ENCODE measurements at regions not wholly inside any gene's neighbourhood (a gene's known extent, or its start where the extent isn't known, plus 50 kb on each side); places are given as distances from the start of the nearest gene placed in this dataset.
A peak's percentile ranks its signal among the peaks of the same experiment; 100 is the strongest.
"Not testable (repeated sequence)": the region's sequence is repeated elsewhere in the genome, so short reads cannot be mapped to it uniquely, and the experiment has no call there.

DNA sequence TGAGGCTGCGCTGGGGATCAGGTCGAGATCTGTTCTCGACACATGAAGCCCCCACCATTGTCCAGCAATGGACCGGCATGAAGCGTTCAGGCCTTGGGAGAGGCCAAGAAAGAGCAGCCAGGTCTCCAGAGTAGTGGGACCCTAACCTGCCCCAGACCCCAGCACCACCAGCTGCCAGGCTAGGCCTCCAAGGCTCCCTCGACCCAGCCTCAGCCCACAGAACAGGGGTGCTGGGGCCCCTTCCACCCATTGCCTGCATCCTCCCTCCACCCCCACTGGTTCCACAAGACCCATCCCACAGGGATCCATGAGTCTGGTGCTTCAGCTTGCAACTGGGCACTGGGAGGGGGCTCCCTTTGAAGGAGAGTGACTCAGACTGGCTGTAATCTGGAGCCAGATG, 120.3 kb downstream of the TUBA3C start:
- no peak for DNase-seq

GRCh38 chr13:19060311-19061002, 121.2 kb downstream of the TUBA3C start:
- DNase-seq, result no peak

- no peak for DNase-seq
These were observed 122.4 kb downstream of the TUBA3C start for GRCh38 chr13:19059016-19059780.

DNA sequence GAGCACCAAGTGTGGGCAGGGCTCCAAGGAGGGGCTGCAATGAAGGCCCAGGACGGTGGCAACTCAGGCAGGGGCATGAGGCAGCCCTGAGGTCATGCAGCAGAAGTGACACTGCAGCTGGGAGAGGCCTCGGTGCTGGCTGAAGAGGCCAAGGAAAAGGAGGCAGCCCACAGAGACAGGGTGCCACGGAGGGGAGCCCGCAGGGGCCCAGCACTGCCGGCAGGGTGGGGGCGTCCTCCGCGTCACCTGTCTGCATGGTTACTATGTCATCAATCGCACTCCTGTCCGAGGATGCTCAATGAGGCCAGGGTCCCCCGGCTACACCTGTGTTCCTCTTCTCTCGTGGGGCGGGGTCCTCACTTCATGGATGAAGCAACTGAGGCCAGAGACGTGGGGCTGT, 123.1 kb downstream of the TUBA3C start:
- no peak for DNase-seq

DNA sequence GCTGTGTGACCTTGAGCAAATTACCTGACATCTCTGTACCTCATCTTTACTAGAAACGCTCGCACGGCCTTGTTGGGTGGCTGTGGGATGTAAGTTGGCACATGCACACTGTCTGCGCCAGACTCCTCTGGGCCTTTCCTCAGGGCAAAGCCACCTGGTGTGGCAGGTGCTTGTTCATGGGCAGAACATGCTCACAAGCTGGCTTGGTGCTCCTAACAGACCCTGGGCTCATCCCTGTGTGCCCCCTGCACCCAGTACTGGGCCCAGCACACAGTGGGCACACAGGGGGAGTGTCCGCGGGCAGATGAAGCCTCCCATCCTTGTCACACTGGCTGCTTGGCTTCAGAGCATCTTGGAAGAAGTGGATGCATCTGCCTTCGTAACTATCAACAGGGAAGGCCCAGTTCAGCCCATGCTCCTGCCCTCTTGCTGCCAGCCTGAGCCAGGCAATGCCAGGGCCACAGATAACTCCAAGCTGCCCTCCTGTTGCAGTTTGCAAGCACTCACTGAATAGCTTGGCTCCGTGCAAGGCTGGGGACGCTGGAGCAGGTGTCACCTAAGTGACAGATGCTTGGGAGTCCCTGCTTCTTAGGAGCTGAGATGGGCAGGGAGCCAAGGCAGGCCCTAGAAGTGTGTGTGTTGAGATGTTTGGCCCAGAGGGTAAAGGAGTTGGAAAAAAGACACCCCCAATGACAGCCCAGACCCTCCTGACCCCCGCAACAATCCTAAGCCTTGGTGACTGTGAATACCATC, 123.9 kb downstream of the TUBA3C start:
- DNase-seq, result no peak

DNA sequence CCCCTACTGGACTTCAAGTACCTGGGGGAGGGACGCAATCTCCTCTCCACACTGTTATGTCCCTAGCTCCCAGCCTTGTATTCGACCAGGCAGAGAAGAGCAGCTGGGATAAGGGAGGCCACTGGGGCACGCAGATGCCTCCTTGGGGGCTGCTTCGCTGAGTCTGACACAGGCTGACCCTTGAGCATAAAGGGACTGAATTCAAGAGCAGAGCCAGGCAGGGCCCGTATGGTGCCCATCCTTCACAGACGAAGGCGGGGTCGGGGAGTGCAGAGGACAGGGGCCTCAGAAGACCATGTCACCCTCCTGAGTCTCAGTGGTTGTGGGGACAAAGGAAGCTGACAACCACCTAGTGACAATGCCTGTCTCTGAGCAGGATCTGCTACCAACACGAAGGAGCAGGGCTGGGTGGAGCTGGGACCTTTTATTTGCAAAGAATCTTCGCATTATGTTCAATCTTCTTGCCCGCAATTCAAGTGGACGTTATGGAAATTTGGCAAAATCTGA, 124.6 kb downstream of the TUBA3C start:
- DNase-seq, result no peak

- no peak for DNase-seq
These were observed 125.2 kb downstream of the TUBA3C start for GRCh38 chr13:19056355-19056880.

DNA sequence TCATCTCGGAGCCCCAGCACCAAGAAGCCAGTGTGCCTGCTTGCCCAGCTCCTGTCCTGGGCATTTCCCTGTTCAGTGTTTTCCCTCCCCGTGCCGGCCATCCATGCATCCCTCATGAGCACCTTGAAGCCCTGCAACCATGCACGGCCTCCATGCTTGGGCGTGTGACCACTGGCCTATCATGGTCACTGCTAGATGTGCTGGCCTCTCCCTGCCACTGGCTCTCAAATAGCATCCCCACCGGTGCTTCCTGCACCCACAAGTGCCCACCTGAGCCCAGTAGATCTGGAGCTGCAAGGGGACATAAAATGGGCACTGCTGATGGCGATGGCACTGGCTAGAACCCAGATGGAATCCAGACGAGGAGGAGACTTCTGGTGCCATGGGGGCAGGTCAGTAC, 126.0 kb downstream of the TUBA3C start:
- no peak for DNase-seq

- no peak for DNase-seq
These were observed 128.1 kb downstream of the TUBA3C start for GRCh38 chr13:19053561-19053960.

- no peak for DNase-seq
These were observed 128.7 kb downstream of the TUBA3C start for GRCh38 chr13:19052931-19053330.

GRCh38 chr13:19052180-19052579, 129.4 kb downstream of the TUBA3C start:
- no peak for DNase-seq

DNA sequence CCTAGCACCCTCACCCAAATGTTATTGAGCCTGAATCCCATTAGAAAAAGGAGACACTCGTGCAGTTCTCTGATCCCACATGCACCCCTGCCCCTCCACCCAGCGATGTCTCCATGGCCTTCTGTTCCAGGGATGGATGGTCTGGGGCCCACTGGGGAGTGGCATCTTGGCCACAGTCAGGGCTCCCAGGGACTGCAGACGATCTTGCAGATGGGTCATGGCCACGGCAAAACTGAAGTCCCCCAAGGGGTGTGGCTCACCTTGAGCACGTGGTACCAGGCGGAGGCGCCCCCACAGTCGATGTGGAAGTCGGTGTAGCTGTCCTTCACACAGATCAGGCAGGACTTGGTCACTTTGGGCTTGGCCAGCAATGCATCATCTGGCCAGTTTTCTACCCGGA, 130.7 kb downstream of the TUBA3C start:
- no peak for DNase-seq

DNA sequence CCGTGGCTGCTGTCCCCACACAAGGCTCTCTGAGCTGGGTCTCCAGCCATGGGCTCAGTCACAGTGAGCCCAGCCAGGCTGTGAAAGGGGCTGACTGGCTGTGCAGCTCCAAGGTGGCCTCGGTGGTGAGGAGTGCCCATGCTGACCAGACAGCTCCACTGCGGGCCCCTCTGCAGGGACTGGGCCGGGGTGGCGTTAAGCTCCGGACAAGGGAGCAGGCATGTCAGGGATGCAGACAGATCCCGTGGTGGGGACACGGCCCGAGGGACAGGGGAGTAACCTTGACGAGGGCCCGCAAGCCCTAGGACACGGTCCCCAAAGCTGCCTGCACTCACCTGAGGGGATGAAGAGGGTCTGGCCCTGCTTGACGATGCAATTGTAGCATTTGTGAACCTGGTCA, 132.0 kb downstream of the TUBA3C start:
- DNase-seq, result not testable (repeated sequence)

DNA sequence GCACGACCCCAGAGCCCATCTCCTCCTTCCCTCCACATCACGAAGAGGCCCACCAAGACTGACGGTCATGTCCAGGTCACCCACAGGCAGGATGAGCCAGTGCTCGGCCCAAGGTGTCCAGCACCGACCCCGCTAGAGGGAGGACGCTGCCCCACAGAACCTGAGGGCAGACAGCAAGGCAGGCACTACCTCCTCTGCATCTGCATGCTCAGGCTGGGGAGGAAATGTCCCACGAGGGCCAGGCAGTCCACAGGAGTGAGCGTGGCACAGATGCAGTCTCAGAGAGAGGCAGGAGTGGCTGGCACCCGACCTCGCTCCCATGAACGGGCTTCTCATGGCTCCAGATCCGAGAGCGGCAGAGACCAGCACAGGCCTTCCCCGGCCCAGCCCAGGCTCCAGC, 133.2 kb downstream of the TUBA3C start:
- no peak for DNase-seq

DNA sequence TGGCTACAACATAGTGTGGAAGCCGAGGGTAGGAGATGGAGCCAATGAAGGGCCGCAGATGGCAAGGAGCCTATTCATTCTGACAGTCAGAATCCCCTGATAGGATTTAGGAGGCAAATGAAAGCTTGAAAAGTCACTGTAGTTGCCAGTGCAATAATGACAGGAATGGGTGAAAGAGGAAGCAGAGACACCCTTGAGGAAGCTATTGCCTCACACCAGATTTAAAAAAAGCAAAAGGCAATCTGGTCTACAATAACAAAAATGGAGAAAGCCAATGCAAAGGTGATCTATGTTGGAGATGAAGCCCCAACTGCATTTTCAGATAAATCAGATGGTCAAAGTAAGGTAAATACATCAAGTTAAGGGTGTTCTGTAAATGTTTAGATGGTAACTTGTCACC, 158.5 kb downstream of the TUBA3C start:
- DNase-seq, result no peak

DNA sequence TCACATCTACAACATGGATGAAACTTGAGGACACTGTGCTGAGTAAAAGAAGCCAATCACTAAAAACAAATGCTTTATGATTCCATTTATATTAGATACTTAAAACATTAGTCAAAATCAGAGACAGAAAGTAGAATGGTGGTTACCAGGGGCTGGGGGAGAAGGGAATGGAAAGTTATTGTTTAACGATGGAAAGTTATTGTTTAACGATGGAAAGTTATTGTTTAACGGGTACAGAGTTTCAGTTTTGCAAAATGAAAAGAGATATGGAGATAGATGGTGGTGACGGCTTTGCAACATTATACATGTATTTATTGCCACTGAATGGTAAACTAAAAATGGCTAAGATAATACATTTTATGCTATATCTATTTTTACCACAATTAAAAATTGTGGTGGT, 160.6 kb downstream of the TUBA3C start:
- no peak for DNase-seq

- peak; percentile 8 for DNase-seq
These were observed 183.2 kb downstream of the TUBA3C start for GRCh38 chr13:18998389-18998788.

DNA sequence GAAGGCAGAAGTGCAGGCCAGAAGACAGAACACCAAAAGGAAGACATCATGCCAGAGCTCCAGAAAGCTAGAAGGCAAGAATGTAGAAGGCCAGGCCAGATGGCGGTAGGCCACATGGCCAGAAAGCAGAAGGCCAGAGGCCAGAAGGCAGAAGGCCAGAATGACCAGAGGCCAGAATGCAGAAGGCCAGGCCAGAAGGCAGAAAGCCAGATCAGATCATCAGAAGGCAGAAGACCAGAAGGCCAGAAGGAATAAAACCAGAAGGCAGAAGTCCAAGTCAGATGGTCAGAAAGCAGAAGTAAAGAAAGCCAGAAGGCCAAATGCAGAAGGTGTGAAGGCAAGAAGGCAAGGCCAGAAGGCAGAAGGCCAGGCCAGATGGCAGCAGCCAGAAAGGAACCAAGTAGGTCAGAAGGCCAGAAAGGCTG, 185.0 kb downstream of the TUBA3C start:
- no peak for DNase-seq

GRCh38 chr13:18996221-18996620, 185.4 kb downstream of the TUBA3C start:
- DNase-seq, result no peak

DNA sequence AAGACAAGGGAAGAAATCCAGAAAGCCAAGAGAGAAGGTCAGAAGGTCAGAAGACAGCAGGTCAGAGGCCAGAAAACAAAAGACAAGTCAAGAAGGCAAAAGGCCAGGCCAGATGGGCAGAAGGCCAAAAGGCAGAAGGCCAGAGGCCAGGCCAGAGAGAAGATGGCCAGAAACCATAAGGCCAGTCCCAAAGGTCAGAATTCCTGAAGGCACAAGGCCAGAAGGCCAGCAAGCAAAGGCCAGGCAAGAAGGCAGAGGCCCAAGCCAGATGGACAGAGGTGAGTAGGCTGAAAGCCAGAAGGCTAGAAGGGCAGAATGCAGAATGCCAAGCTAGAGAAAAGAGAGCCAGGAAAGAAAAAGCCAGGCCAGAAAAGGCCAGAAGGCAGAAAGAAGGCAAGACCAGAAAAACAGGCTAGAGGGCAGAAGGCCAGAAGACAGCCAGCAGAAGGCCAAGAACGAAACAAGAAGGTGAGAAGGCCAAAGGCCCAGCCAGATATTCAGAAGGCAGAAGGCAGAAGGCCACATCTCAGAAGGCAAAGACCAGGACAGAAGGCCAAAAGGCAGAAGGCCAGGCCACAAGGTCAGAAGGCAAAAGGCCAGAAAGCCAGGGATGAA, 186.3 kb downstream of the TUBA3C start:
- DNase-seq, result no peak

- no peak for DNase-seq
These were observed 187.6 kb downstream of the TUBA3C start for GRCh38 chr13:18993884-18994660.

DNA sequence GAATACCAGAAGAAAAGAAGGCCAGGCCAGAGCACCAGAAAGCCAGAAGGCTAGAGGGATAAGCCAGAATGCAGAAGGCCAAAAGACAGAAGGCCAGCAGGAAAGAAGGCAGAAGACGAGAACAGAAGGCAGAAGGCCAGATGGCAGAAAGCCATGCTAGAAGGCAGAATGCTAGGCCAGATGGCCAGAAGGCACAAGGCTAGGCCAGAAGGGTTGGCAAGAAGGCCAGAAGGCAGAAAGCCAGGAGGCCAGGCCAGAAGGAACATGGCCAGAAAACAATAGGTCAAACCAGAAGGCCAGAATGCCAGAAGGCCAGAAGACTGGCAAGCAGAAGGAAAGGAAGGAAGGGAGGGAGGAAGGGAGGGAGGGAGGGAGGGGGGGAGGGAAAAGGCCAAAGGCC, 188.8 kb downstream of the TUBA3C start:
- no peak for DNase-seq
